NCI-H2196 treated with DMSO at 0.1 percent for 48 hours (cell line): ENCODE measurements at regions not wholly inside any gene's neighbourhood (a gene's known extent, or its start where the extent isn't known, plus 50 kb on each side); places are given as distances from the start of the nearest gene placed in this dataset.
"Not testable (repeated sequence)": the region's sequence is repeated elsewhere in the genome, so short reads cannot be mapped to it uniquely, and the experiment has no call there.

Experiments
- DNase-seq: peaks from one replicate; lab custom pipeline; 2025; ENCODE audit not compliant: unreplicated experiment; lab: John Stamatoyannopoulos, UW

DNA sequence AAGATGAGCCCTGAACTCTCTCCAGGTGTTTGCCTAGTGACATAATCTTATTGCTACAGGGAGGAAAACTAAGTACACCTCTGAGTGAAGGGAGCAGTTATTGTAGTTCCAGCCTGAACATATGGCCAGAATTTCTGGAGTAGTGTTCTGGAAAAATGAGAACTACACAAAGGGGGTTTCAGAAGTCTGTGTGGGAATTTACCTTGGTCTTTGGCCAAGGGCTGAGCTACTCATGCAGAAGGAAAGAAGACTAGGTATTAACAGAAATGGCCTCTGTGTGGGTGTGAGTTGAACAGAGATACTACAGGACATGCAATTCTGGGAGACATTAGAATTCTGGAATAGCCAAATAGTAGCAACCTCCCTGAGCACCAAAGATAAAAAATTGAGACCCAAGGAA lies 1009.7 kb upstream of the GJE1 start:
- no peak for DNase-seq

DNA sequence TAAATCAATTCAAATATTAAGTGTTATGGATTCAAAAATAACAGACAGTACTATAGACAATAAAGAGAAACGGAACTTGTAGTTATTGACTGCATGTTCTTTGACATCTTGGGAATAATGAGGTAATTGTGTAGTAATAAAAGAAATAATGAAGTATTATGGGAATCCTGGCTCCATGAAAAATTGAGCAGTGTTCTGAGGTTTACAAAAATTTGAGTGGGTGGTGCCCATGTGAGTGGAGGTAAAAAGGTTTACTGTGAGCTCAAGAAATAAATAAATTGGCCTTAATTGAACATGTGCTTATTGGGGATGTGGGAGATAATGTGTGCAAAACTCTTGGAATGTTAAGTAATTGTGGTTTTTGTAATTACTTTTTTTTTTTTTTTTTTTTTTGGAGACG lies 1013.7 kb upstream of the GJE1 start:
- DNase-seq: no peak

GRCh38 chr6:141117874-141118273 lies 1014.9 kb upstream of the GJE1 start:
- DNase-seq: no peak

- DNase-seq: no peak
Measured at GRCh38 chr6:141110481-141110880, 1022.2 kb upstream of the GJE1 start.

- DNase-seq: no peak
Measured at GRCh38 chr6:141107591-141108160, 1025.0 kb upstream of the GJE1 start.

GRCh38 chr6:141105481-141105880 lies 1027.2 kb upstream of the GJE1 start:
- no peak for DNase-seq

DNA sequence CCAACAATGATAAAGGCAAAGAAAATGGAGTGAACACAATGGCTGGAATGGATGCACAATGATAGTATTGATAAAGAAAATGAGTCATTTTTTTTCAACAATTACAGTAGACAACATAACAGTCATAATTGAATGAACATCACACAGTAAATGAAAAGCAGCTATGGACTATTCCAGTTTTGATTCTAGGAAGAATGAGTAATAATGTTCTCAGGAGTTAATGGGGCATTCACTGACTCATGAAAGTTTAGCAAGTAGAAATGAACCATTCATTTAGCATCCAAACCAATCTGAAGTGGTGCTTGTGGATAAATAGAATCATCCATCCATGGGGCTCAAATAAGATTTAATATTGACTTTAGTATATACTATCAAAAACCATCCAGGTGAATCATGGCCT lies 1029.5 kb upstream of the GJE1 start:
- DNase-seq: no peak

DNA sequence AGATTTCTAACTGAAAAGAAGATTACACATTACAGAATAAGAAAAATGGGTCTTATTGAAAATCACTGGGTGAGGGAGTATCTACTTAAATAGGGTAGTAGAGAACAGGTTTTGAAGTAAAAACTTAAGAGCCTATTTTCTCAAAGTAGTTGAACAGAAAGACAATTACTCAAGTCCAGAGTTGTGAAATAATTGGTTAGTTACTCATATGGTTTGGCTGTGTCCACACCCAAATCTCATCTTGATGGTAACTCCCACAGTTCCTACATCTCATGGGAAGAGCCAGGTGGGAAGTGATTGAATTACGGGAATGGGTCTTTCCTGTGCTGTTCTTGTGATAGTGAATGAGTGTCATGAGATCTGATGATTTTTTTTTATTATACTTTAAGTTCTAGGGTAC lies 1035.3 kb upstream of the GJE1 start:
- no peak for DNase-seq

- no peak for DNase-seq
Measured at GRCh38 chr6:141095308-141095707, 1037.4 kb upstream of the GJE1 start.

DNA sequence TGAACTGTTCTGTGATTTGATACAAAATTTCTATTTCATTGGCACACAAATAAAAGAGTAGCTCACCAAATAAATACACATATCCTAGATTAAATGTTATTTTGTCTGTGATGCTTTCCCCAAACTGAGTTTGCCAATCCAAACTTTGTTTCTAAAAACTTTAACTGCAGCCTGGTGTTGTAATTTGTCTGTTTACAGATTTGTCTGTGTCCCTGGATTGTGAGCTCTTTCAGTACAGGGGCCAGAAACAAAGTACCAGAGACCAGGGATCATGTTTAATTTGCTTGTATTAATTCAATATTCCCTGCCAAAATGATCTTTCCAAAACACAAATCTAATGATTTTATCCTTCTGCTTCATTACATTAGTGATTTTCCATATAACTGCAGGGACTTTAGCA lies 1044.6 kb upstream of the GJE1 start:
- DNase-seq: no peak

- no peak for DNase-seq
Measured at GRCh38 chr6:141077355-141078333, 1055.1 kb upstream of the GJE1 start.

- DNase-seq: no peak
Measured at GRCh38 chr6:141057761-141058160, 1075.0 kb upstream of the GJE1 start.

- no peak for DNase-seq
Measured at GRCh38 chr6:141056945-141057625, 1075.6 kb upstream of the GJE1 start.

DNA sequence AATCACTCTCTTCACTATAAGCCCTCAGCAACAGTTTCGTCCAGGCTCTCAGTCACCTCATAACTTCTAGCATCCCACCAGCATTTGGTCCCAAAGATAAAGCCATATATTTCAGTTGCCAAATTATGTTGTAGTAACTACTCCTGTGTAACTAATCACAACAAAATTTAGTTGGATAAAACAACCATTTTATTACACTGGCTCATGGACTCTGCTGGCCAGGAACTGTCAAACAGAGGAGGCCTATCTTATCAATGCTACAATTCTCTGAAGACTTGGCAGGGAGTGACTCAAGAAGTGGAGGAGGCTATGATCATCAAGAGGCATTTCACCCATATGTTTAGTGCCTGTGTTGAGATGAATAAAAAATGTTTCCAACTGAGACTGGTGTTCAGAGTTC lies 1082.3 kb upstream of the GJE1 start:
- DNase-seq: no peak

DNA sequence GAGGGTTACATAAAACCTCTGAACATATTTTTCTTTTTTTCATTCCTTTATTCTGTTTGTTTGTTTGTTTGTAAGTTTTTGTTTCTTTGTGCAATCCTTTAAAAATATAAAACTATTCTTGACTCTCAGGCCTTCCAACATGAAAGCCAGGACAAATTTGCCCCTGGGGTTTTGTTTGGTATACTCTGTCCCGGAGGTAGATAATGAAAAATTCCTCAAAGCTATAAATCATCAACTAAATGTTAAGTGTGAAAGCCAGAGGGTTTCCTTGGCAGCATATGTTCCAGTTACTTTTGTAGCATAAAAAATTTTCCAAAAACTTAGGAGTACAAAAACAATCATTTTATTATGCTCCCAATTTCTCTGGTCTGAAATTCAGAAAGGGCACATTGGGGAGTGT lies 1084.3 kb upstream of the GJE1 start:
- no peak for DNase-seq

- DNase-seq: not testable (repeated sequence)
Measured at GRCh38 chr6:141046496-141046895, 1086.2 kb upstream of the GJE1 start.

DNA sequence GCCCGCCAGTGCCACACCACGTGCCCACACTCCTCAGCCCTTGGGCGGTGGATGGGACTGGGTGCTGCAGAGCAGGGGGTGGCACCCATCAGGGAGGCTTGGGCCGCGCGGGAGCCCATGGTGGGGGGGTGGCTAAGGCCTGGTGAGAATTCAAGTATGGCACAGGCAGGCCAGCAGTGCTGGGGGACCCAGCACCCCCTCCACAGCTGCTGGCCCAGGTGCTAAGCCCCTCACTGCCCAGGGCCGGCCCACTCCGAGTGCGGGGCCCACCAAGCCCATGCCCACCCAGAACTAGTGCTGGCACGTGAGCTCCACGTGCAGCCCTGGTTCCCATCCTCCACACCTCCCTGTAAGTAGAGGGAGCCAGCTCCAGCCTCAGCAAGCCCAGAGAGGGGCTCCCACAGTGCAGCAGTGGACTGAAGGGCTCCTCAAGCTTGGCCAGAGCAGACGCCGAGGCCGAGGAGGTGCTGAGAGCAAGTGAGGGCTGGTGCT lies 1091.1 kb upstream of the GJE1 start:
- DNase-seq: no peak

DNA sequence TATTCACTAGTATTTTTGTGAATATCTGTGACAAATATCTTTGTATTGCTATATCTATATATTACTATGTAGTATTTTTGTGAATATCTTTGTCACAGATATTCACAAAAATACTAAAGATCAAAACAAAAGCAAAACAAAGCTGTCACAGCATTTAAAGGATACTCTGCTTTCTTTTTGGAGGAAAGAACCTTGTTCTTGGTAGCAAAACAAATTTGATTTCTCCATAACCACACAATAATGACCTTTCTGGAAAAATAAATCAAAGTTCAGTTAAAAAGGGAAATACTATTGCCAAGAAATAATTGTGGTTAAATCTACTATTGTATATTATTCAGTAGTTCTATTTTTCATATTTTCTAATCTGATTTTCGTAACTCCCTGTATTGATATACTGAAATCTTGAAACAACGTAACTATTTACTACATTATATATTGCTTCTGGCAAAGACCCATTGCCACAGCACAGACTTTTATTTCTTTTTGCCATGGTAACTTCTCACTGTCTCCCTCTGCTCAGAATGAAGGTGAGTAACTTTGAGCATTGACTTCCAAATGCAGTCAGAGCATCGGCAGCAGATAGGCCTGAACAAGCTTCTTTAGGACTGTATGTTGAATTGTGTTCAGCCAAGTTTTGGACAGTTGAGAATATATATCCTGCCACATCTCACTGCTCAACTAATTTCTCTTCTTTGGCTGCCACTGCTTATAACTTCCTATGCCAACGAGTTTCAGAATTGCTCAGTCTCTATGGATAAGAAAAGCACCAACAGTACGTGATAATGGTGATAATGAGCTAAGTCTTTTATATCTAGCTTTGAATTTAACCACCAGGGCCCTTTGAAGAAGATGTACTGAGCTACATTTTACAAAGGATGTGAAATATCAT lies 1097.2 kb upstream of the GJE1 start:
- DNase-seq: no peak

DNA sequence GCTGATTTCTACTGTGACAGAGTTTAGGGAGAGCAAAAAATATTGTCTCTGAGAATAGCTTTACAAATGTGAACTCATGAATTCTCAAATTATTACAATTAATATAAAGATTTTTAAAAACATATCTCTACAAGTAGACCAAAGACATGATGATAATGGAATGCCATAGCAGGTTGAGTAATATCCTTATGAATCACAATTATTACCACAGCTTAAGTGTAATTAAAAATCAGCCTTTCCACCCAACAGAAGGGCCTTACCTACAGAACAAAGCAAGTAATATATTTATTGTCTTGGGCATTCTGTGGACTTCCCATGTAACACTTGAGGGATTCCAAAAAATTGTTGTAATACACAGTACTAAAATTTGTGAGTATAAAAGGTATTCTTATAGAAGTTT lies 1099.6 kb upstream of the GJE1 start:
- no peak for DNase-seq

DNA sequence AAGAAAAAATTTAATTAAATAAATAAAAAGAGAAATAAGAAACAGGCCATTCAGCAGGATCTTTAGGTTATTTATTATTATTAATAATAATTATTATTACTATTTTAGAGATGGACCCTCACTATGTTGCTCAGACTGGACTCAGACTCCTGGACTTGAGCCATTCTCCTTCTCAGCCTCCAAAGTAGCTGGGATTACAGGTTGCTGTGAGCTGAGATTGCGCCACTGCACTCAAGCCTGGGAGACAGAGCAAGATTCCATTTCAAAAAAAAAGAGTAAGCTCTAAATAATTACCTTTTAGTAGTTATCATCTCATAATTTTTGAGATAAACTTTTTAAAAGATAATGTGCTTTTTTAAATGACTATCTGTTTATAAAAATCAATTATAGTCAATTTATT lies 1102.8 kb upstream of the GJE1 start:
- no peak for DNase-seq

DNA sequence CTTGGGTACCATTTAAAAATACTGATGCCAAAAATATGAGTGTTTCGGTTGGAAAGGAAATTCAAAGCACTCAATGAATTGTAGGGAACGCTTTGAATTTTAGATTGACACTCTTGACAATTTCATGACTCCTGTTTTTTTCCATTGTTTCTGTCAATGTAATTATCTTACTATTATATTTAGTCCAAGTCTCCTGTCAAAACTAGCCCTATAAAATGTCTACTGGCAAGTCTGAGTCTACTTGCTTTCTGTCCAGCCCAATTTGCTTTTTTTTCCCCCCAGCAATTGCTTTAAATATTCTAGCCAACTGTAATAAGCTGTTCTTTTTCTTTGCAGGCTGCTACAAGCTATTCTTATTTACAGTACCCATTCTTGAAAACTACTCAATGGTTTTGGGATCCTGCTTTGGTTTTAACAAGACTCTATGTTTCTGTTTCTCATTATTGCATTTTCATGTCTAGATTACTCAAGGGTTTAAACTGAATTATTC lies 1103.9 kb upstream of the GJE1 start:
- DNase-seq: no peak
